ENCODE measurements at regions not wholly inside any gene's neighbourhood (a gene's known extent, or its start where the extent isn't known, plus 50 kb on each side); places are given as distances from the start of the nearest gene placed in this dataset.

- Mint-ChIP-seq H3K36me3 (no peaks in the 10 kb centered on the region), H3K27me3 (ENCODE audit: low read depth in 3 of 3) (peaks cover 0 to 4% (median 0%) of the 10 kb centered on the region in 3 donors), H3K27ac (no peak overlapping the region), H3K4me3 (no peak overlapping the region), H3K4me1 (no peaks in the 10 kb centered on the region), H3K9me3 (no peaks in the 10 kb centered on the region)
- no peaks in the 10 kb centered on the region for H3K27me3 ChIP-seq (ENCODE audit: control insufficient read depth in 2 of 2, insufficient read depth in 2 of 2, low read length in 2 of 2)
- 100% methylated on average over 3 of the region's 3 CpGs for WGBS (ENCODE audit: insufficient coverage)
- H3K4me1 ChIP-seq (ENCODE audit: control insufficient read depth in 1 of 2, insufficient read depth in 2 of 2, low read length in 2 of 2) = no peaks in the 10 kb centered on the region
- H4K20me1 ChIP-seq (ENCODE audit: insufficient read depth, low read length) = no peaks in the 10 kb centered on the region
- H3K36me3 ChIP-seq (replicated peaks in 1 of 2; ENCODE audit: control insufficient read depth in 1 of 2, insufficient read depth in 2 of 2, low read length in 2 of 2) = no peaks in the 10 kb centered on the region
- no peak for DNase-seq
- no peaks in the 10 kb centered on the region for H3K79me2 ChIP-seq (ENCODE audit: insufficient read depth, low read length)
- TF ChIP-seq CTCF (IDR thresholded peaks at IDR 0.05) = no peak
- H3K4me2 ChIP-seq (replicated peaks; ENCODE audit: extremely low read depth, low read length, poor library complexity, severe bottlenecking) = no peak overlapping the region
- no peak overlapping the region for H3K9ac ChIP-seq (ENCODE audit: insufficient read depth, low read length, poor library complexity, severe bottlenecking)
- no peak overlapping the region for H2AFZ ChIP-seq (ENCODE audit: insufficient read depth, low read depth, low read length, poor library complexity, severe bottlenecking)
- no peak overlapping the region for H3K27ac ChIP-seq (ENCODE audit: low read depth in 1 of 2, low read length in 2 of 2)
- intact Hi-C loops (cut with micrococcal nuclease) = no loop called here
- H3K9me3 ChIP-seq (replicated peaks in 1 of 2; ENCODE audit: control insufficient read depth in 1 of 2, insufficient read depth in 1 of 2, low read length in 2 of 2) = no peaks in the 10 kb centered on the region
- no peak overlapping the region for H3K4me3 ChIP-seq (replicated peaks in 1 of 3; ENCODE audit: low read depth in 2 of 3, low read length in 3 of 3)
These were observed 261.3 kb downstream of the PIK3R1 start for GRCh38 chr5:68476854-68477253.

GRCh38 chr5:68478301-68479095 lies 262.9 kb downstream of the PIK3R1 start:
- intact Hi-C loops (cut with micrococcal nuclease) = no loop called here
- no peak overlapping the region for H3K4me2 ChIP-seq (replicated peaks; ENCODE audit: extremely low read depth, low read length, poor library complexity, severe bottlenecking)
- WGBS (ENCODE audit: insufficient coverage) = no CpG with 5 or more reads among the region's 2 CpGs
- H3K36me3 Mint-ChIP-seq = no peaks in the 10 kb centered on the region
- no peaks in the 10 kb centered on the region for H3K9me3 Mint-ChIP-seq
- no peak for TF ChIP-seq CTCF (IDR thresholded peaks at IDR 0.05)
- no peaks in the 10 kb centered on the region for H3K36me3 ChIP-seq (replicated peaks in 1 of 2; ENCODE audit: control insufficient read depth in 1 of 2, insufficient read depth in 2 of 2, low read length in 2 of 2)
- H3K27me3 ChIP-seq (ENCODE audit: control insufficient read depth in 2 of 2, insufficient read depth in 2 of 2, low read length in 2 of 2) = no peaks in the 10 kb centered on the region
- no peak overlapping the region for H2AFZ ChIP-seq (ENCODE audit: insufficient read depth, low read depth, low read length, poor library complexity, severe bottlenecking)
- H3K4me1 Mint-ChIP-seq = no peaks in the 10 kb centered on the region
- no peak overlapping the region for H3K27ac ChIP-seq (ENCODE audit: low read depth in 1 of 2, low read length in 2 of 2)
- H3K27ac Mint-ChIP-seq = no peak overlapping the region
- H3K4me3 Mint-ChIP-seq = no peak overlapping the region
- no peak overlapping the region for H3K4me3 ChIP-seq (replicated peaks in 1 of 3; ENCODE audit: low read depth in 2 of 3, low read length in 3 of 3)
- H4K20me1 ChIP-seq (ENCODE audit: insufficient read depth, low read length) = no peaks in the 10 kb centered on the region
- H3K27me3 Mint-ChIP-seq (ENCODE audit: low read depth in 3 of 3) = peaks cover 0 to 5% (median 0%) of the 10 kb centered on the region in 3 donors
- no peaks in the 10 kb centered on the region for H3K79me2 ChIP-seq (ENCODE audit: insufficient read depth, low read length)
- no peaks in the 10 kb centered on the region for H3K4me1 ChIP-seq (ENCODE audit: control insufficient read depth in 1 of 2, insufficient read depth in 2 of 2, low read length in 2 of 2)
- no peaks in the 10 kb centered on the region for H3K9me3 ChIP-seq (replicated peaks in 1 of 2; ENCODE audit: control insufficient read depth in 1 of 2, insufficient read depth in 1 of 2, low read length in 2 of 2)
- H3K9ac ChIP-seq (ENCODE audit: insufficient read depth, low read length, poor library complexity, severe bottlenecking) = no peak overlapping the region
- no peak for DNase-seq

All from CD14-positive monocyte (primary cell).